ENCODE measurements at regions not wholly inside any gene's neighbourhood (a gene's known extent, or its start where the extent isn't known, plus 50 kb on each side); places are given as distances from the start of the nearest gene placed in this dataset.

GRCh38 chr13:111398715-111399299 is 78.4 kb downstream of the TEX29 start:
- Mint-ChIP-seq H3K4me3 (ENCODE audit: unreplicated experiment) (no peak overlapping the region), H3K27me3 (ENCODE audit: low read depth, unreplicated experiment) (peaks cover 43% of the 10 kb centered on the region), H3K36me3 (ENCODE audit: low read depth, unreplicated experiment) (no peaks in the 10 kb centered on the region), H3K27ac (ENCODE audit: unreplicated experiment) (no peak overlapping the region), H3K9me3 (ENCODE audit: unreplicated experiment) (peaks cover 7% of the 10 kb centered on the region), H3K4me1 (ENCODE audit: low read depth, unreplicated experiment) (no peaks in the 10 kb centered on the region)
- peaks cover 3% of the 10 kb centered on the region for H3K9me3 ChIP-seq (ENCODE audit: insufficient read depth, low read depth, low read length)
- no peak overlapping the region for H3K9ac ChIP-seq (ENCODE audit: low read length)
- DNase-seq (ENCODE audit: low read depth), result no peak
- H3K4me1 ChIP-seq (ENCODE audit: insufficient read depth, low read length), result no peaks in the 10 kb centered on the region
- no peak overlapping the region for H3K4me2 ChIP-seq (ENCODE audit: low read length)
- no peak overlapping the region for H3K4me3 ChIP-seq (ENCODE audit: insufficient read depth, low read depth, low read length)
- no peaks in the 10 kb centered on the region for H3K27me3 ChIP-seq (ENCODE audit: insufficient read depth, low read length)
- FAIRE-seq, result no peak
- H3K79me2 ChIP-seq (ENCODE audit: insufficient read depth, low read length), result no peaks in the 10 kb centered on the region
- no peaks in the 10 kb centered on the region for H4K20me1 ChIP-seq (ENCODE audit: insufficient read depth, low read length)
- TF ChIP-seq CTCF (IDR thresholded peaks at IDR 0.05; ENCODE audit: insufficient read depth, low read depth, low read length) (no peak), EZH2 (IDR thresholded peaks at IDR 0.05; ENCODE audit: insufficient read depth, low read length) (no peak)
- H2AFZ ChIP-seq (ENCODE audit: low read depth, low read length), result no peak overlapping the region
- no peak overlapping the region for H3K27ac ChIP-seq (ENCODE audit: low read depth, low read length)
- H3K36me3 ChIP-seq (ENCODE audit: insufficient read depth, low read length), result no peaks in the 10 kb centered on the region

- no peaks in the 10 kb centered on the region for H3K36me3 ChIP-seq (ENCODE audit: insufficient read depth, low read length)
- no peak overlapping the region for H3K4me3 Mint-ChIP-seq (ENCODE audit: unreplicated experiment)
- H3K4me1 ChIP-seq (ENCODE audit: insufficient read depth, low read length), result no peaks in the 10 kb centered on the region
- no peak overlapping the region for H3K9ac ChIP-seq (ENCODE audit: low read length)
- no peaks in the 10 kb centered on the region for H3K4me1 Mint-ChIP-seq (ENCODE audit: low read depth, unreplicated experiment)
- H3K4me2 ChIP-seq (ENCODE audit: low read length), result no peak overlapping the region
- no peak overlapping the region for H3K27ac Mint-ChIP-seq (ENCODE audit: unreplicated experiment)
- H3K79me2 ChIP-seq (ENCODE audit: insufficient read depth, low read length), result no peaks in the 10 kb centered on the region
- H3K36me3 Mint-ChIP-seq (ENCODE audit: low read depth, unreplicated experiment), result no peaks in the 10 kb centered on the region
- H3K9me3 ChIP-seq (ENCODE audit: insufficient read depth, low read depth, low read length), result peaks cover 3% of the 10 kb centered on the region
- peaks cover 43% of the 10 kb centered on the region for H3K27me3 Mint-ChIP-seq (ENCODE audit: low read depth, unreplicated experiment)
- no peak for DNase-seq (ENCODE audit: low read depth)
- no peak overlapping the region for H2AFZ ChIP-seq (ENCODE audit: low read depth, low read length)
- H3K27me3 ChIP-seq (ENCODE audit: insufficient read depth, low read length), result no peaks in the 10 kb centered on the region
- TF ChIP-seq EZH2 (IDR thresholded peaks at IDR 0.05; ENCODE audit: insufficient read depth, low read length), result no peak
- TF ChIP-seq CTCF (IDR thresholded peaks at IDR 0.05; ENCODE audit: insufficient read depth, low read depth, low read length), result no peak
- FAIRE-seq, result no peak
- no peaks in the 10 kb centered on the region for H4K20me1 ChIP-seq (ENCODE audit: insufficient read depth, low read length)
- H3K9me3 Mint-ChIP-seq (ENCODE audit: unreplicated experiment), result peaks cover 7% of the 10 kb centered on the region
- H3K27ac ChIP-seq (ENCODE audit: low read depth, low read length), result no peak overlapping the region
- no peak overlapping the region for H3K4me3 ChIP-seq (ENCODE audit: insufficient read depth, low read depth, low read length)
Observed at GRCh38 chr13:111399334-111399733, 78.9 kb downstream of the TEX29 start.

GRCh38 chr13:111399776-111400538 is 79.5 kb downstream of the TEX29 start:
- peaks cover 3% of the 10 kb centered on the region for H3K9me3 ChIP-seq (ENCODE audit: insufficient read depth, low read depth, low read length)
- no peak overlapping the region for H3K9ac ChIP-seq (ENCODE audit: low read length)
- TF ChIP-seq CTCF (IDR thresholded peaks at IDR 0.05; ENCODE audit: insufficient read depth, low read depth, low read length), result no peak
- no peak for TF ChIP-seq EZH2 (IDR thresholded peaks at IDR 0.05; ENCODE audit: insufficient read depth, low read length)
- no peaks in the 10 kb centered on the region for H3K79me2 ChIP-seq (ENCODE audit: insufficient read depth, low read length)
- no peaks in the 10 kb centered on the region for H3K36me3 ChIP-seq (ENCODE audit: insufficient read depth, low read length)
- H3K27ac ChIP-seq (ENCODE audit: low read depth, low read length), result no peak overlapping the region
- no peak overlapping the region for H3K4me2 ChIP-seq (ENCODE audit: low read length)
- H3K27me3 ChIP-seq (ENCODE audit: insufficient read depth, low read length), result no peaks in the 10 kb centered on the region
- Mint-ChIP-seq H3K9me3 (ENCODE audit: unreplicated experiment) (peaks cover 4% of the 10 kb centered on the region), H3K4me3 (ENCODE audit: unreplicated experiment) (no peak overlapping the region), H3K27me3 (ENCODE audit: low read depth, unreplicated experiment) (peaks cover 42% of the 10 kb centered on the region), H3K4me1 (ENCODE audit: low read depth, unreplicated experiment) (no peaks in the 10 kb centered on the region), H3K27ac (ENCODE audit: unreplicated experiment) (no peak overlapping the region), H3K36me3 (ENCODE audit: low read depth, unreplicated experiment) (no peaks in the 10 kb centered on the region)
- no peaks in the 10 kb centered on the region for H4K20me1 ChIP-seq (ENCODE audit: insufficient read depth, low read length)
- no peaks in the 10 kb centered on the region for H3K4me1 ChIP-seq (ENCODE audit: insufficient read depth, low read length)
- no peak for FAIRE-seq
- DNase-seq (ENCODE audit: low read depth), result no peak
- no peak overlapping the region for H3K4me3 ChIP-seq (ENCODE audit: insufficient read depth, low read depth, low read length)
- no peak overlapping the region for H2AFZ ChIP-seq (ENCODE audit: low read depth, low read length)
